K562 (cell line): ENCODE measurements at regions not wholly inside any gene's neighbourhood (a gene's known extent, or its start where the extent isn't known, plus 50 kb on each side); places are given as distances from the start of the nearest gene placed in this dataset.

Source experiments
- CC2D1A ChIP-seq: fragments of 450-650 bp; IDR thresholded peaks from 2 replicates; pipeline ENCODE4 v1.6.1; 2017; ENCODE audit warnings: mild to moderate bottlenecking
- POLR2G ChIP-seq: fragments of 200-400 bp; formaldehyde crosslinking; IDR thresholded peaks from 2 replicates; pipeline ENCODE4 v1.6.1; 2017; ENCODE audit warnings: low read depth, mild to moderate bottlenecking, antibody characterized with exemption, low read length, moderate library complexity
- SMARCA4 ChIP-seq: fragments of 450-650 bp; IDR thresholded peaks from 2 replicates; pipeline ENCODE4 v1.6.1; 2016
- TBL1XR1 ChIP-seq, 2 experiments: IDR thresholded peaks; 2 replicates each; pipeline ENCODE4 v1.6.1; 2012; ENCODE audit warnings: improper control_type of control experiment in 2 of 2, low read length in 2 of 2, mild to moderate bottlenecking in 1 of 2
- TF ChIP-seq, protein P1 (sequence below): fragments of 150-350 bp; conservative IDR thresholded peaks from 2 replicates; pipeline ENCODE4 v1.6.1; 2014; ENCODE audit warnings: low read length
- TF ChIP-seq, protein P2 (sequence below): sonication (generic); formaldehyde crosslinking; IDR thresholded peaks from 2 replicates; pipeline ENCODE4 v1.8.0; 2022; ENCODE audit warnings: mild to moderate bottlenecking, missing genetic modification reagents
- TF ChIP-seq, protein P3 (sequence below), 2 experiments: IDR thresholded peaks; 2 replicates each; pipeline ENCODE4 v1.6.1; 2011; ENCODE audit warnings: borderline replicate concordance in 1 of 2, control low read depth in 1 of 2, low read depth in 1 of 2, low read length in 1 of 2, mild to moderate bottlenecking in 1 of 2, mixed read lengths in 1 of 2, moderate library complexity in 1 of 2; ENCODE audit not compliant: insufficient read depth in 1 of 2, insufficient read length in 1 of 2, poor library complexity in 1 of 2, severe bottlenecking in 1 of 2; ENCODE audit errors: extremely low read depth in 1 of 2

DNA sequence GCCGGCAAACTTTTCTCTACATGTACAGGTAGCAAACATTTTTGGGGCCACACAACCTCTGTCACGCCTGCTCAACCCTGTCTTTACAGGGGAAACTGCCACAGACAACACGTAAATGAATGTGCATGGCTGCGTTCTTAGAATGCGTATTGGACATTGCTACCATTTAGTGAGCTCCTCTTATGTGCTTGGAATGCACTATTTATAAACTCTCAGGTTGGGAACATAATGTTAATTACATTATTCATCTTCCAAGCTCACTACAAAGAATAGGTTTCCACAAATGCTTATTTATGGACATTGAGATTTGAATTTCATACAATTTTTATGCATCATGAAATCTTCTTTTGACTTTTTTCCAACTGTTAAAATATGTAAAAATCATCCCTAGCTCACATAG is 92.0 kb upstream of the RPS6KA2 start (continued):
- no peak for TF ChIP-seq SMARCA4
- TF ChIP-seq POLR2G, result no peak
- TF ChIP-seq, protein P1, sequence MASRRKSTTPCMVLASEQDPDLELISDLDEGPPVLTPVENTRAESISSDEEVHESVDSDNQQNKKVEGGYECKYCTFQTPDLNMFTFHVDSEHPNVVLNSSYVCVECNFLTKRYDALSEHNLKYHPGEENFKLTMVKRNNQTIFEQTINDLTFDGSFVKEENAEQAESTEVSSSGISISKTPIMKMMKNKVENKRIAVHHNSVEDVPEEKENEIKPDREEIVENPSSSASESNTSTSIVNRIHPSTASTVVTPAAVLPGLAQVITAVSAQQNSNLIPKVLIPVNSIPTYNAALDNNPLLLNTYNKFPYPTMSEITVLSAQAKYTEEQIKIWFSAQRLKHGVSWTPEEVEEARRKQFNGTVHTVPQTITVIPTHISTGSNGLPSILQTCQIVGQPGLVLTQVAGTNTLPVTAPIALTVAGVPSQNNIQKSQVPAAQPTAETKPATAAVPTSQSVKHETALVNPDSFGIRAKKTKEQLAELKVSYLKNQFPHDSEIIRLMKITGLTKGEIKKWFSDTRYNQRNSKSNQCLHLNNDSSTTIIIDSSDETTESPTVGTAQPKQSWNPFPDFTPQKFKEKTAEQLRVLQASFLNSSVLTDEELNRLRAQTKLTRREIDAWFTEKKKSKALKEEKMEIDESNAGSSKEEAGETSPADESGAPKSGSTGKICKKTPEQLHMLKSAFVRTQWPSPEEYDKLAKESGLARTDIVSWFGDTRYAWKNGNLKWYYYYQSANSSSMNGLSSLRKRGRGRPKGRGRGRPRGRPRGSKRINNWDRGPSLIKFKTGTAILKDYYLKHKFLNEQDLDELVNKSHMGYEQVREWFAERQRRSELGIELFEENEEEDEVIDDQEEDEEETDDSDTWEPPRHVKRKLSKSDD, result no peak
- TF ChIP-seq CC2D1A, result no peak
- TF ChIP-seq TBL1XR1 (IDR thresholded peaks at IDR 0.05; ENCODE audit: low read length in 2 of 2), result no peak
- TF ChIP-seq, protein P2, sequence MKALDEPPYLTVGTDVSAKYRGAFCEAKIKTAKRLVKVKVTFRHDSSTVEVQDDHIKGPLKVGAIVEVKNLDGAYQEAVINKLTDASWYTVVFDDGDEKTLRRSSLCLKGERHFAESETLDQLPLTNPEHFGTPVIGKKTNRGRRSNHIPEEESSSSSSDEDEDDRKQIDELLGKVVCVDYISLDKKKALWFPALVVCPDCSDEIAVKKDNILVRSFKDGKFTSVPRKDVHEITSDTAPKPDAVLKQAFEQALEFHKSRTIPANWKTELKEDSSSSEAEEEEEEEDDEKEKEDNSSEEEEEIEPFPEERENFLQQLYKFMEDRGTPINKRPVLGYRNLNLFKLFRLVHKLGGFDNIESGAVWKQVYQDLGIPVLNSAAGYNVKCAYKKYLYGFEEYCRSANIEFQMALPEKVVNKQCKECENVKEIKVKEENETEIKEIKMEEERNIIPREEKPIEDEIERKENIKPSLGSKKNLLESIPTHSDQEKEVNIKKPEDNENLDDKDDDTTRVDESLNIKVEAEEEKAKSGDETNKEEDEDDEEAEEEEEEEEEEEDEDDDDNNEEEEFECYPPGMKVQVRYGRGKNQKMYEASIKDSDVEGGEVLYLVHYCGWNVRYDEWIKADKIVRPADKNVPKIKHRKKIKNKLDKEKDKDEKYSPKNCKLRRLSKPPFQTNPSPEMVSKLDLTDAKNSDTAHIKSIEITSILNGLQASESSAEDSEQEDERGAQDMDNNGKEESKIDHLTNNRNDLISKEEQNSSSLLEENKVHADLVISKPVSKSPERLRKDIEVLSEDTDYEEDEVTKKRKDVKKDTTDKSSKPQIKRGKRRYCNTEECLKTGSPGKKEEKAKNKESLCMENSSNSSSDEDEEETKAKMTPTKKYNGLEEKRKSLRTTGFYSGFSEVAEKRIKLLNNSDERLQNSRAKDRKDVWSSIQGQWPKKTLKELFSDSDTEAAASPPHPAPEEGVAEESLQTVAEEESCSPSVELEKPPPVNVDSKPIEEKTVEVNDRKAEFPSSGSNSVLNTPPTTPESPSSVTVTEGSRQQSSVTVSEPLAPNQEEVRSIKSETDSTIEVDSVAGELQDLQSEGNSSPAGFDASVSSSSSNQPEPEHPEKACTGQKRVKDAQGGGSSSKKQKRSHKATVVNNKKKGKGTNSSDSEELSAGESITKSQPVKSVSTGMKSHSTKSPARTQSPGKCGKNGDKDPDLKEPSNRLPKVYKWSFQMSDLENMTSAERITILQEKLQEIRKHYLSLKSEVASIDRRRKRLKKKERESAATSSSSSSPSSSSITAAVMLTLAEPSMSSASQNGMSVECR (CRISPR knock-in tag), result no peak
- TF ChIP-seq, protein P3, sequence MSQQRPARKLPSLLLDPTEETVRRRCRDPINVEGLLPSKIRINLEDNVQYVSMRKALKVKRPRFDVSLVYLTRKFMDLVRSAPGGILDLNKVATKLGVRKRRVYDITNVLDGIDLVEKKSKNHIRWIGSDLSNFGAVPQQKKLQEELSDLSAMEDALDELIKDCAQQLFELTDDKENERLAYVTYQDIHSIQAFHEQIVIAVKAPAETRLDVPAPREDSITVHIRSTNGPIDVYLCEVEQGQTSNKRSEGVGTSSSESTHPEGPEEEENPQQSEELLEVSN (IDR thresholded peaks at IDR 0.05; ENCODE audit: borderline replicate concordance in 1 of 2, extremely low read depth in 1 of 2, insufficient read depth in 1 of 2, insufficient read length in 1 of 2, low read depth in 1 of 2, low read length in 1 of 2, poor library complexity in 1 of 2, severe bottlenecking in 1 of 2), result no peak
